ENCODE measurements at regions not wholly inside any gene's neighbourhood (a gene's known extent, or its start where the extent isn't known, plus 50 kb on each side); places are given as distances from the start of the nearest gene placed in this dataset.

- DNase-seq (ENCODE audit: low spot score), result no peak
Measured at GRCh38 chr4:24637173-24637572, 52.8 kb upstream of the DHX15 start.

GRCh38 chr4:24638396-24638875 is 54.1 kb upstream of the DHX15 start:
- DNase-seq (ENCODE audit: low spot score), result no peak

DNA sequence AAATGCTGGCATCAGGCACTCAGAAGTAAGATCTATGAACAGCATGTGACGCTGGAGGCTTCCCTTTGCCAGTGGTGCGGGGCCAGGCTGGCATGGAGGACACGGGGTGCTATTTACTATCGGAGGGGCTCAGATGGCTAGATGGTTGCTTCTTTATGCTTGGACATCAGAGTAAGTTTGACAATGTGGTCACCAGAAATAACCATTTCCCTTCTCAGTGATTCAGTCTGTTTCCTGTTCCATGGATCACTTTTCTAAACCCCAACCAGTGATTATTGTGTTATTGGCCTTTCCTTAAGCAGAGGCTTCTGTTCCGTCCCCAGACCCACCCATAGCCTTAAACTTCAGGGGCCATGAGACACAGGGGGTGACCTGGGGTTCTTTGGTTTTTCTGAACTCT is 55.4 kb upstream of the DHX15 start:
- no peak for DNase-seq (ENCODE audit: low spot score)

- no peak for DNase-seq (ENCODE audit: low spot score)
Measured at GRCh38 chr4:24640366-24640765, 56.0 kb upstream of the DHX15 start.

DNA sequence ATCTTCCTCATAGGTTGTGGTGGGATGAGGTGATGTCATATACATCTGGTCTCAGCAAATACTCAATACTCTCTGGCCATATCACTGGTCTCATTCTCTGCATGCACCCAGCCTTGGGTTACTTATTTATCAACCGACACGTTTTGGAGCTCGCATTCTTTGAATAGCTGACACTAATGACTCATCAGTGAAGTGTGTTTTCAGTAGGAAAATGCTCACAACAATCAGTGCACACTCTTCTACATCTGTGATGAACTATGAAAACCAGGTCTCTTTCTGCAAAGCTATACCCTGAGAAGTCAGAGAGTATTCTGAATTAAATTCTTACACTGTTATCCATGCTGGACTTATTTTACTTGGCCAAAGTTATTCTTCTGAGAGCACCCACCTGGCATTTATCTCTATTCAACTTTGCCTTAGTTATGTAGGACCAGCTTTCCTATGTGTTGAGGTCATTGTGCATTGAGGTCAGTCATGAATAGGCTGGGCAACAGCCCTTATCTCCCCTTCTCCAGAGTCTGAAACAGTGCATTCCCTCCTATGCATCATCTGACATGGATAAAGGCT is 58.7 kb upstream of the DHX15 start:
- no peak for DNase-seq (ENCODE audit: low spot score)

GRCh38 chr4:24643774-24644520 is 59.6 kb upstream of the DHX15 start:
- DNase-seq (ENCODE audit: low spot score), result no peak

- no peak for DNase-seq (ENCODE audit: low spot score)
Measured at GRCh38 chr4:24644983-24645764, 60.8 kb upstream of the DHX15 start.

- DNase-seq (ENCODE audit: low spot score), result no peak
Measured at GRCh38 chr4:24645765-24646550, 61.6 kb upstream of the DHX15 start.

- DNase-seq (ENCODE audit: low spot score), result no peak
Measured at GRCh38 chr4:24646798-24647460, 62.6 kb upstream of the DHX15 start.

- no peak for DNase-seq (ENCODE audit: low spot score)
Measured at GRCh38 chr4:24650849-24651640, 66.7 kb upstream of the DHX15 start.

DNA sequence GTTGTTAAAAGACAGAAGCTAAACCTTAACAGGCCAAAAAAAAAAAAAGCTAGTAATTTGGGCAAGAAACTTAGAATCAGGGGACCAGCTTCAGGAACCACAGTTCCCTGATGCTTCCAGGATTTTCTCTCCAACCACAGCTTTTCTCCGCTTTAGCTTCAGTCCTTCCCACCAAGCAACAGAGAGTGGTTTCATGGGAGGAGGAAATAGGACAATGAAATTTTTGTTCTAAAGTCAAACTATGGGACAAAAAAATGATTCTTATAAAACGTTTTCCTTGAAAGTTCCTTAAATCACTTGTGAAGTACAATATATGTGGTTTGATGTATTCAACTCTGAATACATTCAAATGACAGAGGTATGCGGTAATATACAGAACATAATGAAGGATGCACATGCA is 71.0 kb upstream of the DHX15 start:
- no peak for DNase-seq (ENCODE audit: low spot score)

- no peak for DNase-seq (ENCODE audit: low spot score)
Measured at GRCh38 chr4:24655971-24656370, 71.6 kb upstream of the DHX15 start.

DNA sequence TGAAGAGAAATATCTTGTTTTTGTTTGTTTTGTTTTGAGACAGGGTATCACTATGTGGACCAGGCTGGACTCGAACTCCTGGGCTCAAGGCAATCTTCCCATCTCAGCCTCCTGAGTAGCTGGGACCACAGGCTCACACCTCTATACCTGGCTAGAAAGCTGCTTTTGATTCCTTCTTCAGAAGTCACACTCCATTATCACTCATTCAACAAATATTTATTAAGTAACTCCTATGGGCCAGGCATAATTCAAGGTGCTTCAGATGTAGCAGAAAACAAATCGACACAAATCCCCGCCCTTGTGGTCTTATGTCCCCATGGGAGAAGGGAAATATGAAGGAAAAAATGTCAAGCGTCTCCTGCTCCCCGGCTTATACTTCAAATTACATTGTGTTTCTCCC is 72.6 kb upstream of the DHX15 start:
- no peak for DNase-seq (ENCODE audit: low spot score)

DNA sequence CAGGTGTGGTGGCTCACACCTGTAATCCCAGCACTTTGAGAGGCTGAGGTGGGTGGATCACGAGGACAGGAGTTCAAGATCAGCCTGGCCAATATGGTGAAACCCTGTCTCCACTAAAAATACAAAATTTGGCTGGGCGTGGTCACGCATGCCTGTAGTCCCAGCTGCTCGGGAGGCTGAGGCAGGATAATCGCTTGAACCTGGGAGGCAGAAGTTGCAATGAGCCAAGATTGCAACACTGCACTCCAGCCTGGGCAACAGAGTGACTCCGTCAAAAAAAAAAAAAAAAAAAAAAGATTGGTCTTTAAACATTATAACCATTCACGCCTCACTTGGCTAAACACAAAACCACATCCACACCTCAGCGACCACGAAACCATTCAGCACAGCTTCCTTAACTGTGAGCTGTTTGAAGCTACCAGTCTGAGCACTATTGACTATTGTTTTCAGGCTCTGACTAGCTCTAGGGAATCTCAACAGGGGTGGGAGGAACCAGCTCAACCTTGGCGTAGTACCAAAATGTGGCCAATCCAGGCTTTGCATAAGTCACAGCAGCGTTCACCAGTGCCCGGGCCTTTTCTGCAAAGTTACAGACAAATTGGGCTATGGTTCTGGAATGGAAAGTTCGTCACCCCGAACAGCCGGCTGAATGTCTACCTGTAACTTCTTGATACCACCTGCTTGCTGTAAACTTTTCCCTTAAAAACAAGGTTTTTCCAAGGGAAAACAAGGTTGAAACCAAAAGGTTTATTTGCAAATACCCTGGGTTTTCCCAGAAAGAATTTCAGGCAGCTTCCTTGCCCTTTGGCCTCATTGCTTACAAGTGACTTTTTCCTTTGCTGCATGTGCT is 73.6 kb upstream of the DHX15 start:
- peak; percentile 43 for DNase-seq (ENCODE audit: low spot score)

DNA sequence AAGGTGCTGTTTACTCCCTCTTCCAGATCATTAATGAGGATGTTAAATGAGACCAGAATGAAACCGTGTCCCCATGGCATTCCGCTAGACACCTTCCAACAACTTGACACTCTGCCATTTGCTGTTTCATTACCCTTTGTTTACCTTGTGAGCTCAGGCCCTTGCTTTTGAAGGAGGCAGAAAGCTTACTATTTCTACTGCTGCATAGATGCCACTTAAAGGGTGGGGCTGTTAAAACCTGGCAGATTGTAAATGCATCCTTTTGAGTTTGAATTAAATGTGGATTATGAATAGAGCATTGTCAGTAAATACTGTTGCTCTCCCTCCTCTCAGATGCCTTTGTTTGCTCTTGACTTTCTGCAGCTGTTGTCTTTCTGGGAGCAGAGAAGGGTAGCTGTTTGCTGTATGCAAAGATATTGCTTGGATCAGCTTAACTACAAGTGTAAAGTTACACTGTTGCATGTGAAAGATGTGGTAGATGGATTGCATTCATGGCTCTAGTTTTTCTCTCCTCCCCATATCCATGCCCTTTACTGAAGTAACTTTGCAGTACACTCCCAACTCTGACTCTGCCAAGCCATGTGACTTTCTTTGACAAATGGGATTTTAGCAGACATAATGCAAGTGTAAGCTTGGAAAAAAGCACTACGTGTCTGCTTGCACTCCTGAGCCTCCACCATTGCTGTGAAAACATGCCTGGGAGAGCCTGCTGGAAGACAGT is 75.0 kb upstream of the DHX15 start:
- DNase-seq (ENCODE audit: low spot score), result no peak

GRCh38 chr4:24662056-24662455 is 77.7 kb upstream of the DHX15 start:
- no peak for DNase-seq (ENCODE audit: low spot score)

GRCh38 chr4:24662542-24662941 is 78.2 kb upstream of the DHX15 start:
- DNase-seq (ENCODE audit: low spot score), result no peak

- DNase-seq (ENCODE audit: low spot score), result no peak
Measured at GRCh38 chr4:24664956-24665355, 80.6 kb upstream of the DHX15 start.

- DNase-seq (ENCODE audit: low spot score), result no peak
Measured at GRCh38 chr4:24666316-24666715, 82.0 kb upstream of the DHX15 start.
